Thoracic aorta (tissue), 2 donors: ENCODE measurements at regions not wholly inside any gene's neighbourhood (a gene's known extent, or its start where the extent isn't known, plus 50 kb on each side); places are given as distances from the start of the nearest gene placed in this dataset.
A peak's percentile ranks its signal among the peaks of the same experiment; 100 is the strongest.
"Not testable (repeated sequence)": the region's sequence is repeated elsewhere in the genome, so short reads cannot be mapped to it uniquely, and the experiment has no call there.

Experiments used
- ATAC-seq: fragments of 150-250 bp; one replicate; pipeline ENCODE4 v1.8.0; 2017; ENCODE audit warnings: low read depth; ENCODE audit not compliant: insufficient number of reproducible peaks, low FRiP score
- DNase-seq: peaks from one replicate; pipeline ENCODE4 v3.0.0-alpha.2; 2020; ENCODE audit warnings: low spot score
- H3K27ac ChIP-seq, 2 donors: fragments of 200-600 bp; sonication (generic); 1 replicate in 1 of 2; 2 replicates in 1 of 2; pipeline ENCODE4 v1.5.1; 2016; ENCODE audit warnings: mild to moderate bottlenecking in 2 of 2, moderate library complexity in 2 of 2
- H3K27me3 ChIP-seq: fragments of 200-600 bp; sonication (generic); replicated peaks from 2 replicates; pipeline ENCODE4 v1.6.0; 2016; ENCODE audit warnings: mild to moderate bottlenecking; ENCODE audit not compliant: insufficient read depth
- H3K36me3 ChIP-seq: fragments of 200-600 bp; sonication (generic); one replicate; pipeline ENCODE4 v1.5.1; 2016
- H3K4me1 ChIP-seq, 2 donors: fragments of 200-600 bp; sonication (generic); 1 replicate in 1 of 2; 2 replicates in 1 of 2; pipeline versions ENCODE4 v1.5.1 to v1.6.0; 2016; ENCODE audit warnings: low read depth in 2 of 2, mild to moderate bottlenecking in 1 of 2; ENCODE audit not compliant: control insufficient read depth in 1 of 2
- H3K4me3 ChIP-seq: fragments of 200-600 bp; sonication (generic); 2 replicates; pipeline ENCODE4 v1.5.1; 2016; ENCODE audit warnings: mild to moderate bottlenecking
- H3K9me3 ChIP-seq: fragments of 200-600 bp; sonication (generic); 2 replicates; pipeline ENCODE4 v1.5.1; 2016
- TF ChIP-seq, protein P1 (sequence below): fragments of 200-600 bp; sonication (generic); IDR thresholded peaks from one replicate; pipeline ENCODE4 v1.5.1; 2019; ENCODE audit warnings: antibody characterized with exemption

DNA sequence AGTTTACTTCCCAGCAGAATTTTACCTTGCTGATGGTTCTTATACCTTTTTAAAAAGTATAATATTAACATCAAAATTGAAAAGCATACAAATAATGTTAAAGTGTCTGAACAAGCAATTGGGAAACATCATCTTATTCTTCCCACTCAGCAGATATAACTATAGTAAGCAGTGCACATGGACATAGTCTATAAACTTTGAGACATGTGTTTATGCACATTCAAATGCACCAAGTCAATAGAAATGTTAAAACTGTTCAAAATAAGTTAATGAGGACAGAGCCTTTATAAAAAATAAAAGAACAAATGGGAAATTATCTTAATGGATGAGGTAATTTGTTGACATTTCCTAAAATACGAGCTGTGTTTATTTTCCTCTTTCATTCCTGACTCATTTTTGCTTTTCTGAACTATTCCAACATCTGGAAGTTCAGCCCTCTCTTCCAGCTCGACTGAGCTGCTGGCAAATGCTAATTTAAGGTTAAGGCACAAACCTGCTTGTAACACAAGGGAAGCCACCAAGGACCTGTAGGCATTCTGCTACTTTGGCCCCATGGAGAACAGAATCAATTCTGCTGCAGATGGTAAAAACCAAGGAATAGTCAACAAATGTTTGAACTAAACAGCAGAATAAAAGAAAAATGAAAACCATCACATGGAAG, 110.3 kb upstream of the MAP3K4 start:
- TF ChIP-seq, protein P1, sequence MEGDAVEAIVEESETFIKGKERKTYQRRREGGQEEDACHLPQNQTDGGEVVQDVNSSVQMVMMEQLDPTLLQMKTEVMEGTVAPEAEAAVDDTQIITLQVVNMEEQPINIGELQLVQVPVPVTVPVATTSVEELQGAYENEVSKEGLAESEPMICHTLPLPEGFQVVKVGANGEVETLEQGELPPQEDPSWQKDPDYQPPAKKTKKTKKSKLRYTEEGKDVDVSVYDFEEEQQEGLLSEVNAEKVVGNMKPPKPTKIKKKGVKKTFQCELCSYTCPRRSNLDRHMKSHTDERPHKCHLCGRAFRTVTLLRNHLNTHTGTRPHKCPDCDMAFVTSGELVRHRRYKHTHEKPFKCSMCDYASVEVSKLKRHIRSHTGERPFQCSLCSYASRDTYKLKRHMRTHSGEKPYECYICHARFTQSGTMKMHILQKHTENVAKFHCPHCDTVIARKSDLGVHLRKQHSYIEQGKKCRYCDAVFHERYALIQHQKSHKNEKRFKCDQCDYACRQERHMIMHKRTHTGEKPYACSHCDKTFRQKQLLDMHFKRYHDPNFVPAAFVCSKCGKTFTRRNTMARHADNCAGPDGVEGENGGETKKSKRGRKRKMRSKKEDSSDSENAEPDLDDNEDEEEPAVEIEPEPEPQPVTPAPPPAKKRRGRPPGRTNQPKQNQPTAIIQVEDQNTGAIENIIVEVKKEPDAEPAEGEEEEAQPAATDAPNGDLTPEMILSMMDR: no peak

DNA sequence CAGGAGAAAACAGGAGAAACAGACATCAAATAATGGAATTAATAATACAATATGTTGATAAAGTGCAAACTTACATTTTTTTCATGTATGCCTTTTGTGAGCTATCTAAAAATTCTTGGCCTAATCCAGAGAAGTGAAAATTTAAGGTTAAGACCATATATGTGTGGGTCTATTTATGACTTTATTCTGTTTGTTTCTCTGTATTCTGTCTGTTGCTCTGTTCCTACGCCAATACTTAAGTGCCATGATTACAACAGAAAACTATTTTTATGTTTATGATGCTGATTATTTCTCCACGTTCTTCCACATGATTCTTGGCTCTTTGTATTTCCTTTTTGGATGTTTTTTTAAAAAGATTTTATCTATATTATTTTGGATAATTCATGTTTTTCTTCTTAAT, 109.6 kb upstream of the MAP3K4 start:
- Histone ChIP-seq H3K27ac (no peak overlapping the region), H3K4me3 (no peak overlapping the region), H3K4me1 (peaks cover 0 to 19% of the 10 kb centered on the region in 2 donors), H3K27me3 (no peaks in the 10 kb centered on the region), H3K9me3 (no peaks in the 10 kb centered on the region), H3K36me3 (no peaks in the 10 kb centered on the region)
- TF ChIP-seq, protein P1: no peak
- ATAC-seq: no peak
- no peak for DNase-seq

More for the DNA sequence above, 110.3 kb upstream of the MAP3K4 start:
- Histone ChIP-seq H3K27me3 (no peaks in the 10 kb centered on the region), H3K36me3 (no peaks in the 10 kb centered on the region), H3K27ac (no peak overlapping the region), H3K4me3 (no peak overlapping the region), H3K9me3 (no peaks in the 10 kb centered on the region), H3K4me1 (peaks cover 0 to 18% of the 10 kb centered on the region in 2 donors)
- DNase-seq (no peak), ATAC-seq (no peak)

DNA sequence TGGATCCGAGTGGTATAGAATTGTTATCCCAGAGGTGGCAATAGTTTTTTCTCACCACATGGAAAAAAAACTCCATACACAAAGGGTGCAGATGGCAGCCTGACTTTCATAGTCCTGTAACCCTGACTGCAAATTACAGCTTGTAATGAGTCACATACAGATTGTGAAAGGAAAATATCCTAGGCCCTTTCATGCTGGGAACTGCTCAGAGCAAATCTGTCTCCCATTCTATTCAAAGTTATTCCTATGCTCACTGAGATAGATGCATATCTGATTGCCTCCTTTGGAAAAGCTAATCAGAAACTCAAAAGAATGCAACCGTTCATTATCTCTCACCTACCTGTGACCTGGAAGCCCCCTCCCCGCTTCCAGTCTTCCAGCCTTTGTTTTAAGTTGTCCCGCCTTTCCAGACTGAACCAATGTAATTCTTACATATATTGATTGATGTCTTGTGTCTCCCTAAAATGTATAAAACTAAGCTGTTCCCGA, 108.7 kb upstream of the MAP3K4 start:
- Histone ChIP-seq H3K27ac (no peak overlapping the region), H3K27me3 (no peaks in the 10 kb centered on the region), H3K9me3 (no peaks in the 10 kb centered on the region), H3K4me3 (no peak overlapping the region), H3K4me1 (peaks cover 2 to 27% of the 10 kb centered on the region in 2 donors), H3K36me3 (no peaks in the 10 kb centered on the region)
- TF ChIP-seq, protein P1: no peak
- ATAC-seq (peak; percentile 73), DNase-seq (no peak)

DNA sequence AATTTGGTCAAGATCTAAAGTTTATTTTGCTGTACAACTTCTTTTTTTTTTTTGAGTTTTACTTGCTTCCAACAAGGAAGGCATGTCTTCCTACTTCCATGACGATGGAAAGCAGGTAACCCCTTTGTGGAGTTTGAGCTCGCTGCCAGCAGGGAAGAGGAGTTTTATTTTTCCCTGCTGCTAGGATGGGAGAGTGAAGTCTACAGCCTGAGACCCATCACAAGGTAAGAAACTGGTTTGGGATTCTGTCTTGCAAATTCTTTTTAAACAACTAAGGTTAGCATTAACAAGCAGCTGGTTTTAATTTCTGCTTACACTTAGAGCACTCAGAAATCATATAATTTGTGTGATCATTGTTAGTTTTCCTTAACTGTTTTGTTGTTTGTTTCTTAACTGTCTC, 108.0 kb upstream of the MAP3K4 start:
- no peak overlapping the region for H3K27ac ChIP-seq
- no peaks in the 10 kb centered on the region for H3K27me3 ChIP-seq
- TF ChIP-seq, protein P1: no peak
- H3K4me3 ChIP-seq: no peak overlapping the region
- no peak for ATAC-seq
- peaks cover 9 to 34% of the 10 kb centered on the region in 2 donors for H3K4me1 ChIP-seq
- no peak for DNase-seq
- no peaks in the 10 kb centered on the region for H3K36me3 ChIP-seq
- H3K9me3 ChIP-seq: no peaks in the 10 kb centered on the region

DNA sequence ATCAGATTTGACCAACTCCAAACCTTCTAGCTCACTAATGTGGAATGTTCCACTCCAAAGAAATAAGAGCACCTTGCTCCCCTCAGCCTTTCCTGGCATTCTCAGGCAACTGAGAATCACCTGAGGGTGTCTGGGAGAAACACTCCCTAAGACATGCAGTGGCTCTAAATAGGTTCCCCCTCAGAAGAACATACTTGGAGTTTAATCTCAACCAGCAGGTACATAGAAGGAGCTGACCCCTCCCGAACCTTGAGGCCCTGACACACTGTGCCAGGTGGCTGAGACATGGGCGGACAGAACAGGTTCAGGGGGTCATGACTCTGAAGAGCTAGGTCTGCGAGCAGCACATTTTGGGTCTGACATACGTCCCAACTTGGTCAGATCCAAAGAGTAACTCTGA, 107.6 kb upstream of the MAP3K4 start:
- Histone ChIP-seq H3K9me3 (no peaks in the 10 kb centered on the region), H3K36me3 (no peaks in the 10 kb centered on the region), H3K4me1 (peaks cover 11 to 38% of the 10 kb centered on the region in 2 donors), H3K27ac (no peak overlapping the region), H3K27me3 (no peaks in the 10 kb centered on the region), H3K4me3 (no peak overlapping the region)
- TF ChIP-seq, protein P1: no peak
- DNase-seq (no peak), ATAC-seq (no peak)

DNA sequence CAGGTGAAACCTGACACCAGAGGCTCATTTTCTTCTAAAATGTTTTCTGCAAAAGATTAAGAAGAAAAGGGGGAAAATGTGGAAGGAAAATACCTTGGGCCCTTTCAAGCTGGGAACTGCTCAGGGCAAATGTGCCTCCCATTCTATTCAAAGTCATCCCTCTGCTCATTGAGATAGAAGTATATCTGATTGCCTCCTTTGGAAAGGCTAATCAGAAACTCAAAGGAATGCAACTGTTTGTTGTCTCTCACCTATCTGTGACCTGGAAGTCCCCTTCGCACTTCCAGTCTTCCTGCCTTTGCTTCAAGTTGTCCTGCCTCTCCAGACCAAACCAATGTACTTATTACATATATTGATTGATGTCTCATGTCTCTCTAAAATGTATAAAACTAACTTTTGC, 102.4 kb upstream of the MAP3K4 start:
- H3K4me3 ChIP-seq, H3K9me3 ChIP-seq, H3K27ac ChIP-seq, ATAC-seq, H3K36me3 ChIP-seq, H3K27me3 ChIP-seq, DNase-seq: not testable (repeated sequence)
- peaks cover 16 to 36% of the 10 kb centered on the region in 2 donors for H3K4me1 ChIP-seq
